ENCODE measurements at regions not wholly inside any gene's neighbourhood (a gene's known extent, or its start where the extent isn't known, plus 50 kb on each side); places are given as distances from the start of the nearest gene placed in this dataset.
A peak's percentile ranks its signal among the peaks of the same experiment; 100 is the strongest.

DNA sequence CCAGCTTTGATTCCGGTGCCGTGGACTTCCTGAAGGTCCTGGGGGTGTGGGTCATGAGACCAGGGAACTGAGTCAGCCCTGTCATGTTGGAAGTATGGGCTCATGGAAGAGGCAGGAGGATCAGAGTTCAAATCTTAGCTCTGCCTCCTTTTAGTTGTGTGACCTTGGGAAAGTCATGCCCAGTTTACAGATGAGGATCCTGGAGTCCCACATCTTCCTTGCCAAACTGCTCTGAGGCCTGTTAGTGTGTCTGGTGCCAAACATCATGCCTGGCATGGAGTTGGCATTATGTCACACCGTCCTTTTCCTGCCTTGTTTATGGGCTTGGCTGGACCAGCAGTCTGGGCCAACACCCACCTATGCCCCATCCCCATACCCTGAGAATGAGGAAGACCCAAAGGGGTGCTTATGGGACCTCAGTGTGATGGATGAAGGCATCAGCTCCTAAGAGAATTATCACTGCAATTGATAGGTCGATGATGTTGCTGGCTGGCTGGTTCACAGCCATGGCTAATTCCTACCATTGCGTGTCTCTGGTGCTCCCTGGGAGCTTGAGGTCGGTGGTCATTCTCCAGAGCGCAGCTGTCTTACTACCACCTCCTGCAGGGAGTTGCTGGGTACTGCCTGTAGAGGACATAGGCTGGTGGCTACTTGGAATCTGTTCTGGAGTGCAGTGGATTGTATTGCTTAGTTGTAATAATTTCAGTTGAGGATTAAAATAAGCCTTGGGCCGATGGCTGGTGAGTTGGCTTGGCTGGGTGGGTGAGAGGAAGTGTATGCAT lies 140.5 kb upstream of the PITX1 start:
- Histone ChIP-seq H3K4me2 (ENCODE audit: low read length) (no peak overlapping the region), H3K4me3 (ENCODE audit: low read length) (no peak overlapping the region), H3K23ac (ENCODE audit: low read length) (no peak overlapping the region), H3K27ac (ENCODE audit: low read depth, low read length) (no peak overlapping the region), H3K9ac (ENCODE audit: low read length) (no peak overlapping the region), H2BK120ac (ENCODE audit: low read depth, low read length) (no peak overlapping the region), H3K4ac (ENCODE audit: low read depth, low read length) (no peak overlapping the region), H3K18ac (ENCODE audit: low read length) (no peak overlapping the region), H3K4me1 (ENCODE audit: control insufficient read depth, low read depth, low read length) (no peaks in the 10 kb centered on the region), H4K5ac (ENCODE audit: low read length) (no peak overlapping the region), H3K79me2 (ENCODE audit: control insufficient read depth, insufficient read depth, low read length) (no peaks in the 10 kb centered on the region), H2AK5ac (ENCODE audit: low read length) (peak overlapping the region; percentile 44), H3K36me3 (ENCODE audit: control insufficient read depth, insufficient read depth, low read length) (no peaks in the 10 kb centered on the region), H2BK5ac (ENCODE audit: low read length) (no peak overlapping the region), H4K8ac (ENCODE audit: low read depth, low read length) (no peak overlapping the region), H3K79me1 (ENCODE audit: low read length) (no peaks in the 10 kb centered on the region), H3K27me3 (ENCODE audit: insufficient read depth, low read length, poor library complexity) (no peaks in the 10 kb centered on the region), H3K56ac (ENCODE audit: low read length) (no peak overlapping the region), H2BK15ac (replicated peaks; ENCODE audit: low read depth) (no peak overlapping the region)
- no CpG with 5 or more reads among the region's 8 CpGs for WGBS (ENCODE audit: extremely low coverage, insufficient coverage, low lambda C conversion rate)
- DNase-seq, result peak; percentile 90

DNA sequence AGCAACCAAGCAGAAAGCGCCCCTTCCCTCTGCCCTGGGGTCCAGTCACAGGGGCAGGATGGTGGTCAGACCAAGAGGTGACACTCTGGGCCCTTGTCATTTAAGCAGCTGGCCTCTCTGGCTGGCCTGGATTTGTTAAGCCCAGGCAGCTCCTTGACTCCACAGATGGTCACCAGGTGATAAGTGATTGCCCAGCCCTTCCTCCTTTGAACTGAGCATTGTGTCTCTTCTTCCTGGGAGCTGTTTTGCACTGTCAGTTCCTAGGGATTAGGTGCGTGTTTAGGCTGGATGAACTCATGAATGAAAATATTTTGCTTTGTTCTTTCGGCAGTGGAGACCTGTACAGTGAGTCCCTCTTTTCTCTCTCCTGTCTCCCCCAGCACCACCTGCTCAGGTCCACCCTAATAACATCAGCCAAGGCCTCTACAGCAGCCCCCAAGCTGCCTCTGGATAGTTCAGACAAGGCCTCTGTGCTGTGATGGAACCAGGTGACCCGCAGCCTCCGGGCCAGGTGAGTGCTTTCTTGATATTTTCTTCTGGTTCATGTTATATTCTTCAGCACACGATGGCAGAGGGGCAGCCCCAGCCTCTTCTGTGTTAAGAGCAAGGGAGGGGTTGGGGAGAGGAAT lies 139.7 kb upstream of the PITX1 start:
- H4K5ac ChIP-seq (ENCODE audit: low read length), result no peak overlapping the region
- H4K8ac ChIP-seq (ENCODE audit: low read depth, low read length), result no peak overlapping the region
- H3K56ac ChIP-seq (ENCODE audit: low read length), result peak overlapping the region; percentile 54
- peak; percentile 30 for DNase-seq
- no peaks in the 10 kb centered on the region for H3K79me1 ChIP-seq (ENCODE audit: low read length)
- H3K27ac ChIP-seq (ENCODE audit: low read depth, low read length), result no peak overlapping the region
- H3K23ac ChIP-seq (ENCODE audit: low read length), result no peak overlapping the region
- no peak overlapping the region for H3K9ac ChIP-seq (ENCODE audit: low read length)
- H3K4me3 ChIP-seq (ENCODE audit: low read length), result no peak overlapping the region
- no peak overlapping the region for H2AK5ac ChIP-seq (ENCODE audit: low read length)
- no peaks in the 10 kb centered on the region for H3K36me3 ChIP-seq (ENCODE audit: control insufficient read depth, insufficient read depth, low read length)
- H3K4ac ChIP-seq (ENCODE audit: low read depth, low read length), result no peak overlapping the region
- H3K27me3 ChIP-seq (ENCODE audit: insufficient read depth, low read length, poor library complexity), result no peaks in the 10 kb centered on the region
- no peak overlapping the region for H2BK15ac ChIP-seq (replicated peaks; ENCODE audit: low read depth)
- no peaks in the 10 kb centered on the region for H3K79me2 ChIP-seq (ENCODE audit: control insufficient read depth, insufficient read depth, low read length)
- no peak overlapping the region for H3K4me2 ChIP-seq (ENCODE audit: low read length)
- H3K18ac ChIP-seq (ENCODE audit: low read length), result no peak overlapping the region
- H3K4me1 ChIP-seq (ENCODE audit: control insufficient read depth, low read depth, low read length), result no peaks in the 10 kb centered on the region
- no peak overlapping the region for H2BK120ac ChIP-seq (ENCODE audit: low read depth, low read length)
- H2BK5ac ChIP-seq (ENCODE audit: low read length), result no peak overlapping the region
- WGBS (ENCODE audit: extremely low coverage, insufficient coverage, low lambda C conversion rate), result no CpG with 5 or more reads among the region's 6 CpGs

DNA sequence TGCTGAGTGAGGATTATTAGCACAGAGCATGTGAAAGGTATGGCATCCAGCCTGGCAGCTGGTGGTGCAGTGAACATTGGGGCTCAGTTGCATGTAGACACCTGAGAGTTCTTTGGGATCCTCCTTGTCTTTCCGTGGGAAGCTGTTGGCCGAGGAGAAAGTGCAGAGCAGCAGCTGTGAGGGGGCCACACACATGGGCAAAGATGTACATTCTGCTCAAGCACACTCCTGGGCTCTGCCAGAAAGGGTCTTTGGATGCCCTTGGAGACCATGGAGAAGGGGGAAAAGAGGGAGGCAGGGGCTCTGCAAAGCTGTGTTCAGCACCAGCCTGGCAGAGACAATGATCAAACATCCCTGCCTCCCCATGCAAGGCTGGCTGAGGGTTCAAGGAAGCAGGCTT lies 138.7 kb upstream of the PITX1 start:
- H3K4me3 ChIP-seq (ENCODE audit: low read length), result no peak overlapping the region
- H3K56ac ChIP-seq (ENCODE audit: low read length), result no peak overlapping the region
- no peak overlapping the region for H4K8ac ChIP-seq (ENCODE audit: low read depth, low read length)
- H3K18ac ChIP-seq (ENCODE audit: low read length), result no peak overlapping the region
- DNase-seq, result no peak
- no peak overlapping the region for H3K27ac ChIP-seq (ENCODE audit: low read depth, low read length)
- WGBS (ENCODE audit: extremely low coverage, insufficient coverage, low lambda C conversion rate), result no CpG with 5 or more reads among the region's 2 CpGs
- no peak overlapping the region for H3K4me2 ChIP-seq (ENCODE audit: low read length)
- H2BK5ac ChIP-seq (ENCODE audit: low read length), result no peak overlapping the region
- no peak overlapping the region for H3K23ac ChIP-seq (ENCODE audit: low read length)
- H3K4me1 ChIP-seq (ENCODE audit: control insufficient read depth, low read depth, low read length), result no peaks in the 10 kb centered on the region
- H3K79me2 ChIP-seq (ENCODE audit: control insufficient read depth, insufficient read depth, low read length), result no peaks in the 10 kb centered on the region
- H3K9ac ChIP-seq (ENCODE audit: low read length), result no peak overlapping the region
- H3K79me1 ChIP-seq (ENCODE audit: low read length), result no peaks in the 10 kb centered on the region
- no peak overlapping the region for H2BK15ac ChIP-seq (replicated peaks; ENCODE audit: low read depth)
- no peak overlapping the region for H2AK5ac ChIP-seq (ENCODE audit: low read length)
- no peak overlapping the region for H3K4ac ChIP-seq (ENCODE audit: low read depth, low read length)
- H3K27me3 ChIP-seq (ENCODE audit: insufficient read depth, low read length, poor library complexity), result no peaks in the 10 kb centered on the region
- no peak overlapping the region for H4K5ac ChIP-seq (ENCODE audit: low read length)
- H2BK120ac ChIP-seq (ENCODE audit: low read depth, low read length), result no peak overlapping the region
- H3K36me3 ChIP-seq (ENCODE audit: control insufficient read depth, insufficient read depth, low read length), result no peaks in the 10 kb centered on the region

DNA sequence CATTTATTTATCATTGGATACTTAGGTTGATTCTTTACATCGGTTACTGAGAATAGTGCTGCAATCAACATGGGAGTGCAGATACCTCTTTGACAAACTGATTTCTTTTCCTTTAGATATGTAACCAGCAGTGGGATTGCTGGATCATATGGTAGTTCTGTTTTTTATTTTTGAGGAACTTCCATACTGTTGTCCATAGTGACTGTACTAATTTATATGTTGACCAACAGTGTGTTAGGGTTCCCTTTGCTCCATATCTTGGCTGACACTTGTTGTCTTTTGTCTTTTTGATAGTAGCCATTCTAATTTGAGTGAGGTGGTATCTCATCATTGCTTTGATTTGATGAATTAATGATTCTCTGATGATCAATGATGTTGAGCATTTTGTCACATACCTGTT lies 137.3 kb upstream of the PITX1 start:
- Histone ChIP-seq H3K4me2 (ENCODE audit: low read length) (no peak overlapping the region), H4K5ac (ENCODE audit: low read length) (no peak overlapping the region), H3K18ac (ENCODE audit: low read length) (no peak overlapping the region), H3K36me3 (ENCODE audit: control insufficient read depth, insufficient read depth, low read length) (no peaks in the 10 kb centered on the region), H2BK5ac (ENCODE audit: low read length) (no peak overlapping the region), H3K9ac (ENCODE audit: low read length) (no peak overlapping the region), H3K79me2 (ENCODE audit: control insufficient read depth, insufficient read depth, low read length) (no peaks in the 10 kb centered on the region), H3K27ac (ENCODE audit: low read depth, low read length) (no peak overlapping the region), H4K8ac (ENCODE audit: low read depth, low read length) (no peak overlapping the region), H3K79me1 (ENCODE audit: low read length) (no peaks in the 10 kb centered on the region), H2BK120ac (ENCODE audit: low read depth, low read length) (no peak overlapping the region), H3K27me3 (ENCODE audit: insufficient read depth, low read length, poor library complexity) (no peaks in the 10 kb centered on the region), H3K4me1 (ENCODE audit: control insufficient read depth, low read depth, low read length) (no peaks in the 10 kb centered on the region), H2AK5ac (ENCODE audit: low read length) (no peak overlapping the region), H3K56ac (ENCODE audit: low read length) (no peak overlapping the region), H3K4ac (ENCODE audit: low read depth, low read length) (no peak overlapping the region), H3K4me3 (ENCODE audit: low read length) (no peak overlapping the region), H3K23ac (ENCODE audit: low read length) (no peak overlapping the region), H2BK15ac (replicated peaks; ENCODE audit: low read depth) (no peak overlapping the region)
- WGBS (ENCODE audit: extremely low coverage, insufficient coverage, low lambda C conversion rate), result no CpG with 5 or more reads among the region's 1 CpG
- no peak for DNase-seq

DNA sequence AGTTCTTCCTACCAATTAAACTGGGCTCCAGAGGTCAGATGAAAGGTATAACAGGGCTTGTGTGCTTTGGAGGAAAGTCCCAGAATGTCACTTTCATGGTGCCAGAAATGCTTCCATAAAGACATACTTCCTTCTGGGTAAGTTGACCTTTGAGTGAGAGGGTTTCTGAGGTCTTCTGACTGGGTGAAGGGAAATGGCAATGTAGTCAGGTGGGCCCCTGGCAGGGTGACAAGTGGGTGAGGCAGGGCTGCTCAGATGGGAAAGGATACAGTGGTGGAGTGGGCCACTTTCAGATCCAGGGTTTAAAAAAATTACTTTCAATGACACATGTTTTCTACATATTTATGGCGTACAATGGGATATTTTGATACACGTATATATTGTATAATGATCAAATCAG lies 136.5 kb upstream of the PITX1 start:
- Histone ChIP-seq H3K4me1 (ENCODE audit: control insufficient read depth, low read depth, low read length) (no peaks in the 10 kb centered on the region), H2BK5ac (ENCODE audit: low read length) (no peak overlapping the region), H4K5ac (ENCODE audit: low read length) (no peak overlapping the region), H3K79me1 (ENCODE audit: low read length) (no peaks in the 10 kb centered on the region), H2AK5ac (ENCODE audit: low read length) (no peak overlapping the region), H3K36me3 (ENCODE audit: control insufficient read depth, insufficient read depth, low read length) (no peaks in the 10 kb centered on the region), H3K4me3 (ENCODE audit: low read length) (no peak overlapping the region), H2BK15ac (replicated peaks; ENCODE audit: low read depth) (no peak overlapping the region), H3K79me2 (ENCODE audit: control insufficient read depth, insufficient read depth, low read length) (no peaks in the 10 kb centered on the region), H3K27ac (ENCODE audit: low read depth, low read length) (no peak overlapping the region), H2BK120ac (ENCODE audit: low read depth, low read length) (no peak overlapping the region), H4K8ac (ENCODE audit: low read depth, low read length) (no peak overlapping the region), H3K27me3 (ENCODE audit: insufficient read depth, low read length, poor library complexity) (no peaks in the 10 kb centered on the region), H3K4me2 (ENCODE audit: low read length) (no peak overlapping the region), H3K18ac (ENCODE audit: low read length) (no peak overlapping the region), H3K9ac (ENCODE audit: low read length) (no peak overlapping the region), H3K23ac (ENCODE audit: low read length) (no peak overlapping the region), H3K56ac (ENCODE audit: low read length) (no peak overlapping the region), H3K4ac (ENCODE audit: low read depth, low read length) (no peak overlapping the region)
- no peak for DNase-seq
- no CpG with 5 or more reads among the region's 2 CpGs for WGBS (ENCODE audit: extremely low coverage, insufficient coverage, low lambda C conversion rate)
